ENCODE measurements at regions not wholly inside any gene's neighbourhood (a gene's known extent, or its start where the extent isn't known, plus 50 kb on each side); places are given as distances from the start of the nearest gene placed in this dataset.

DNA sequence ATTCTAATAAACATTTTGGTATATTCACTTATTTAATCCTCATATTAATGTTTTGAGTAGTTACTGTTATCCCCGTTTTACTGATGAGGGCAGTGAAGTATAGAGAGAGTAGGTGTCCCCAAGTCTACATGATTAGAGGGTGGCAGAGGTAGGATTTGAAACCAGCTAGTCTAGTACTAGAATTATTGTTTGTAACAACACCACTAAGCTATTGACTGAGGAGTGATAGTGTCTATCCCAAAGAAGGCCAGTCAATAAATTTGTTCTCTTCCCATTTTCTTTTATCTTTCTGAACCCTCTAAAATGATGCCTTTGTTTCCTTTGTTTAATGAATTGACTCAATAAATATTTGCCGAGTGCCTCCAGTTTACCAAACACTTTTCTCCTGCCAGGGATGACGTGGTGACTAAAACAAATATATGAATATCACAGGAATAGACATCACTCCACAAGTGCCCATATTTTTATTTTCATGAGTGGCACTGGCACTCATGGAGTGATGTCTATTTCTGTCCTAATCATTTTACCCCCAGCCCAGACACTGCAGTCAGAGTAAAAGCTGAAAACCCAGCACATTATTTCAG is 247.5 kb downstream of the SLC16A7 start:
- Histone ChIP-seq H4K20me1 (replicated peaks; ENCODE audit: control insufficient read depth, insufficient read depth, low read length) (no peaks in the 10 kb centered on the region), H3K9me3 (replicated peaks; ENCODE audit: control insufficient read depth, insufficient read depth, low read depth, low read length) (no peaks in the 10 kb centered on the region), H3K4me2 (ENCODE audit: insufficient read depth, low read length) (no peak overlapping the region), H3K4me1 (replicated peaks in 1 of 2; ENCODE audit: control insufficient read depth in 2 of 2, insufficient read depth in 2 of 2, low read length in 2 of 2) (no peaks in the 10 kb centered on the region), H3K9ac (ENCODE audit: insufficient read depth in 1 of 2, low read depth in 2 of 2, low read length in 2 of 2) (no peak overlapping the region), H3K36me3 (ENCODE audit: control insufficient read depth, insufficient read depth, low read length) (no peaks in the 10 kb centered on the region), H3K27me3 (ENCODE audit: control insufficient read depth in 2 of 2, insufficient read depth in 2 of 2, low read length in 2 of 2) (no peaks in the 10 kb centered on the region), H3K79me2 (ENCODE audit: control insufficient read depth, insufficient read depth, low read length) (no peaks in the 10 kb centered on the region), H3K9me1 (ENCODE audit: control insufficient read depth, insufficient read depth, low read length) (no peaks in the 10 kb centered on the region), H2AFZ (ENCODE audit: low read depth, low read length) (no peak overlapping the region), H3K4me3 (no peak overlapping the region), H3K27ac (ENCODE audit: extremely low read depth, low read depth, low read length) (no peak overlapping the region)
- intact Hi-C loops (cut with micrococcal nuclease) (no loop called here), in situ Hi-C loops (cut with MboI) (no loop called here)
- FAIRE-seq (no peak), ATAC-seq (no peak), DNase-seq (ENCODE audit: extremely low read depth in 1 of 4, low spot score in 3 of 4) (no peak)
- no TSS peak for BruUV-seq (replicated peaks)
- ChIA-PET CTCF (ENCODE audit: low intra/inter-chr PET ratio) (no interaction called here), POLR2A (no interaction called here)
- WGBS (ENCODE audit: insufficient coverage, low coverage, missing lambda C conversion rate): 0% methylated on average over 3 of the region's 3 CpGs
- TF ChIP-seq MCM5 (IDR thresholded peaks at IDR 0.05; ENCODE audit: low read depth) (no peak), SMARCA4 (IDR thresholded peaks at IDR 0.05) (no peak), RBM15 (IDR thresholded peaks at IDR 0.05; ENCODE audit: insufficient read depth, low read length) (no peak), ZKSCAN1 (IDR thresholded peaks at IDR 0.05; ENCODE audit: low read depth, low read length) (no peak), FOXK2 (conservative IDR thresholded peaks at IDR 0.05 in 1 of 2, IDR thresholded peaks at IDR 0.05 in 1 of 2; ENCODE audit: low read depth in 2 of 2) (no peak), HSF4 (CRISPR knock-in tag; IDR thresholded peaks at IDR 0.05; ENCODE audit: borderline replicate concordance) (no peak), RBM14 (IDR thresholded peaks at IDR 0.05; ENCODE audit: borderline replicate concordance, insufficient read depth, low read depth, low read length) (no peak), SRSF9 (IDR thresholded peaks at IDR 0.05; ENCODE audit: borderline replicate concordance, low read depth, low read length) (no peak), ZNF133 (CRISPR knock-in tag; IDR thresholded peaks at IDR 0.05) (no peak), POLR2G (IDR thresholded peaks at IDR 0.05; ENCODE audit: low read depth, low read length) (no peak), POLR2H (tag; IDR thresholded peaks at IDR 0.05; ENCODE audit: low read depth) (no peak), NFYB (IDR thresholded peaks at IDR 0.05; ENCODE audit: extremely low read depth, insufficient read length) (no peak), FIP1L1 (IDR thresholded peaks at IDR 0.05; ENCODE audit: low read depth, low read length, poor library complexity, severe bottlenecking) (no peak)
- TF ChIP-seq, protein P1, sequence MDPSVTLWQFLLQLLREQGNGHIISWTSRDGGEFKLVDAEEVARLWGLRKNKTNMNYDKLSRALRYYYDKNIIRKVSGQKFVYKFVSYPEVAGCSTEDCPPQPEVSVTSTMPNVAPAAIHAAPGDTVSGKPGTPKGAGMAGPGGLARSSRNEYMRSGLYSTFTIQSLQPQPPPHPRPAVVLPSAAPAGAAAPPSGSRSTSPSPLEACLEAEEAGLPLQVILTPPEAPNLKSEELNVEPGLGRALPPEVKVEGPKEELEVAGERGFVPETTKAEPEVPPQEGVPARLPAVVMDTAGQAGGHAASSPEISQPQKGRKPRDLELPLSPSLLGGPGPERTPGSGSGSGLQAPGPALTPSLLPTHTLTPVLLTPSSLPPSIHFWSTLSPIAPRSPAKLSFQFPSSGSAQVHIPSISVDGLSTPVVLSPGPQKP (CRISPR knock-in tag; IDR thresholded peaks at IDR 0.05): no peak
- TF ChIP-seq, protein P2, sequence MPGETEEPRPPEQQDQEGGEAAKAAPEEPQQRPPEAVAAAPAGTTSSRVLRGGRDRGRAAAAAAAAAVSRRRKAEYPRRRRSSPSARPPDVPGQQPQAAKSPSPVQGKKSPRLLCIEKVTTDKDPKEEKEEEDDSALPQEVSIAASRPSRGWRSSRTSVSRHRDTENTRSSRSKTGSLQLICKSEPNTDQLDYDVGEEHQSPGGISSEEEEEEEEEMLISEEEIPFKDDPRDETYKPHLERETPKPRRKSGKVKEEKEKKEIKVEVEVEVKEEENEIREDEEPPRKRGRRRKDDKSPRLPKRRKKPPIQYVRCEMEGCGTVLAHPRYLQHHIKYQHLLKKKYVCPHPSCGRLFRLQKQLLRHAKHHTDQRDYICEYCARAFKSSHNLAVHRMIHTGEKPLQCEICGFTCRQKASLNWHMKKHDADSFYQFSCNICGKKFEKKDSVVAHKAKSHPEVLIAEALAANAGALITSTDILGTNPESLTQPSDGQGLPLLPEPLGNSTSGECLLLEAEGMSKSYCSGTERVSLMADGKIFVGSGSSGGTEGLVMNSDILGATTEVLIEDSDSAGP (CRISPR knock-in tag; IDR thresholded peaks at IDR 0.05): no peak
- TF ChIP-seq, protein P3, sequence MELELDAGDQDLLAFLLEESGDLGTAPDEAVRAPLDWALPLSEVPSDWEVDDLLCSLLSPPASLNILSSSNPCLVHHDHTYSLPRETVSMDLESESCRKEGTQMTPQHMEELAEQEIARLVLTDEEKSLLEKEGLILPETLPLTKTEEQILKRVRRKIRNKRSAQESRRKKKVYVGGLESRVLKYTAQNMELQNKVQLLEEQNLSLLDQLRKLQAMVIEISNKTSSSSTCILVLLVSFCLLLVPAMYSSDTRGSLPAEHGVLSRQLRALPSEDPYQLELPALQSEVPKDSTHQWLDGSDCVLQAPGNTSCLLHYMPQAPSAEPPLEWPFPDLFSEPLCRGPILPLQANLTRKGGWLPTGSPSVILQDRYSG (tag; conservative IDR thresholded peaks at IDR 0.05; ENCODE audit: low read depth): no peak

Data from K562 (cell line).